ENCODE measurements at regions not wholly inside any gene's neighbourhood (a gene's known extent, or its start where the extent isn't known, plus 50 kb on each side); places are given as distances from the start of the nearest gene placed in this dataset.

GRCh38 chr6:44701038-44701636 is 313.6 kb downstream of the CDC5L start:
- TF ChIP-seq EZH2 (IDR thresholded peaks at IDR 0.05; ENCODE audit: low read length), result no peak
- TF ChIP-seq, protein P1, sequence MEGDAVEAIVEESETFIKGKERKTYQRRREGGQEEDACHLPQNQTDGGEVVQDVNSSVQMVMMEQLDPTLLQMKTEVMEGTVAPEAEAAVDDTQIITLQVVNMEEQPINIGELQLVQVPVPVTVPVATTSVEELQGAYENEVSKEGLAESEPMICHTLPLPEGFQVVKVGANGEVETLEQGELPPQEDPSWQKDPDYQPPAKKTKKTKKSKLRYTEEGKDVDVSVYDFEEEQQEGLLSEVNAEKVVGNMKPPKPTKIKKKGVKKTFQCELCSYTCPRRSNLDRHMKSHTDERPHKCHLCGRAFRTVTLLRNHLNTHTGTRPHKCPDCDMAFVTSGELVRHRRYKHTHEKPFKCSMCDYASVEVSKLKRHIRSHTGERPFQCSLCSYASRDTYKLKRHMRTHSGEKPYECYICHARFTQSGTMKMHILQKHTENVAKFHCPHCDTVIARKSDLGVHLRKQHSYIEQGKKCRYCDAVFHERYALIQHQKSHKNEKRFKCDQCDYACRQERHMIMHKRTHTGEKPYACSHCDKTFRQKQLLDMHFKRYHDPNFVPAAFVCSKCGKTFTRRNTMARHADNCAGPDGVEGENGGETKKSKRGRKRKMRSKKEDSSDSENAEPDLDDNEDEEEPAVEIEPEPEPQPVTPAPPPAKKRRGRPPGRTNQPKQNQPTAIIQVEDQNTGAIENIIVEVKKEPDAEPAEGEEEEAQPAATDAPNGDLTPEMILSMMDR (optimal IDR thresholded peaks at IDR 0.05 in 1 of 3, IDR thresholded peaks at IDR 0.05 in 1 of 3, conservative IDR thresholded peaks at IDR 0.05 in 1 of 3; ENCODE audit: extremely low read depth in 1 of 3, insufficient read depth in 2 of 3, low read length in 3 of 3), result no peak
